A549 (cell line): ENCODE measurements at regions not wholly inside any gene's neighbourhood (a gene's known extent, or its start where the extent isn't known, plus 50 kb on each side); places are given as distances from the start of the nearest gene placed in this dataset.

ENCODE experiments used
- CTCF ChIP-seq: fragments of >200 bp; sonication (Bioruptor Twin); formaldehyde crosslinking; IDR thresholded peaks from 3 replicates; pipeline ENCODE4 v1.5.1; 2016
- EHMT2 ChIP-seq: fragments of 200-600 bp; sonication (generic); IDR thresholded peaks from 2 replicates; pipeline ENCODE4 v1.6.1; 2016; ENCODE audit warnings: antibody characterized with exemption, low read depth, mild to moderate bottlenecking, moderate library complexity
- EP300 ChIP-seq, 2 experiments: fragments of >200 bp; sonication (Bioruptor Twin); formaldehyde crosslinking; IDR thresholded peaks; 2 replicates in 1 of 2; 3 replicates in 1 of 2; pipeline ENCODE4 v1.6.1; 2016 to 2017
- ESRRA ChIP-seq: fragments of 150-350 bp; IDR thresholded peaks from 2 replicates; pipeline ENCODE4 v1.6.1; 2014; ENCODE audit warnings: mild to moderate bottlenecking, low read length, borderline replicate concordance
- HDAC2 ChIP-seq: fragments of 200-600 bp; sonication (generic); IDR thresholded peaks from 2 replicates; pipeline ENCODE4 v1.6.1; 2016
- JUNB ChIP-seq: fragments of >200 bp; sonication (Bioruptor Twin); formaldehyde crosslinking; IDR thresholded peaks from 2 replicates; pipeline ENCODE4 v1.6.1; 2016
- PBX3 ChIP-seq: IDR thresholded peaks from 2 replicates; pipeline ENCODE4 v1.6.1; 2012
- PHF8 ChIP-seq: fragments of 200-600 bp; sonication (generic); IDR thresholded peaks from 2 replicates; pipeline ENCODE4 v1.6.1; 2016; ENCODE audit warnings: low read depth, mild to moderate bottlenecking, antibody characterized with exemption, moderate library complexity, borderline replicate concordance
- POLR2A ChIP-seq: IDR thresholded peaks from 2 replicates; pipeline ENCODE4 v1.6.1; 2012; ENCODE audit warnings: mild to moderate bottlenecking, low read length
- SMC3 ChIP-seq: fragments of >200 bp; sonication (Bioruptor Twin); formaldehyde crosslinking; IDR thresholded peaks from 3 replicates; pipeline ENCODE4 v1.6.1; 2018; ENCODE audit warnings: inconsistent platforms
- TP53 ChIP-seq: fragments of 250-450 bp; sonication (Bioruptor Pico); IDR thresholded peaks from 2 replicates; pipeline ENCODE4 v1.5.0; 2021; ENCODE audit warnings: mild to moderate bottlenecking, moderate library complexity
- ZNF302 ChIP-seq: fragments of 250-450 bp; sonication (Bioruptor Pico); IDR thresholded peaks from 2 replicates; pipeline ENCODE4 v1.9.0; 2021; ENCODE audit warnings: inconsistent platforms, mild to moderate bottlenecking, moderate library complexity
- TF ChIP-seq, protein P1 (sequence below): fragments of 450-650 bp; IDR thresholded peaks from 2 replicates; pipeline ENCODE4 v1.6.1; 2014; ENCODE audit warnings: antibody characterized with exemption
- TF ChIP-seq, protein P2 (sequence below): IDR thresholded peaks from 2 replicates; pipeline ENCODE4 v1.6.1; 2012; ENCODE audit warnings: low read depth, borderline replicate concordance

DNA sequence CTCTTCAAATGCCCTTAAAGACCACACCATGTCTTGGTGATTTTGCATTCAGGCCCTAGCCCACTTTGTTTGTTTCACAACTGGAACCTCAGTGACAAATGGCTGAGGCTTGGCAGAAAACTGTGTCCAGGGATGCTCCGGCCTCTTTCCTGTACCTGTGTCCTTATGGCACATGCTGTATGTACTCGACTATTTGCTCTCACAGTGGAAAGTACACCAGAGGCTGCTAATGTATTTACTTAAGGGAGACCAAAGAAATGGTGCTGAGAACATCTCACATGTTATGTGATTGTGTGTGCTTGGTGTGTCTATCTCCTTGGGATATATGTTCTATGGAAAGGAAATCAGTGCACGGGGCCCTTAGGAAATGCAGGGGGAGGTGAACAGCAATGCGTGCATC is 263.3 kb downstream of the GADD45G start:
- TF ChIP-seq TP53 (no peak), CTCF (no peak), ZNF302 (no peak), ESRRA (no peak), POLR2A (no peak), SMC3 (no peak), EHMT2 (no peak), JUNB (no peak), HDAC2 (no peak), PBX3 (no peak), EP300 (IDR thresholded peaks at IDR 0.05) (no peak), PHF8 (no peak)
- TF ChIP-seq, protein P1, sequence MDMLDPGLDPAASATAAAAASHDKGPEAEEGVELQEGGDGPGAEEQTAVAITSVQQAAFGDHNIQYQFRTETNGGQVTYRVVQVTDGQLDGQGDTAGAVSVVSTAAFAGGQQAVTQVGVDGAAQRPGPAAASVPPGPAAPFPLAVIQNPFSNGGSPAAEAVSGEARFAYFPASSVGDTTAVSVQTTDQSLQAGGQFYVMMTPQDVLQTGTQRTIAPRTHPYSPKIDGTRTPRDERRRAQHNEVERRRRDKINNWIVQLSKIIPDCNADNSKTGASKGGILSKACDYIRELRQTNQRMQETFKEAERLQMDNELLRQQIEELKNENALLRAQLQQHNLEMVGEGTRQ, result no peak
- TF ChIP-seq, protein P2, sequence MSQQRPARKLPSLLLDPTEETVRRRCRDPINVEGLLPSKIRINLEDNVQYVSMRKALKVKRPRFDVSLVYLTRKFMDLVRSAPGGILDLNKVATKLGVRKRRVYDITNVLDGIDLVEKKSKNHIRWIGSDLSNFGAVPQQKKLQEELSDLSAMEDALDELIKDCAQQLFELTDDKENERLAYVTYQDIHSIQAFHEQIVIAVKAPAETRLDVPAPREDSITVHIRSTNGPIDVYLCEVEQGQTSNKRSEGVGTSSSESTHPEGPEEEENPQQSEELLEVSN, result no peak
